Right forelimb (tissue), 1 donor: ENCODE measurements at regions not wholly inside any gene's neighbourhood (a gene's known extent, or its start where the extent isn't known, plus 50 kb on each side); places are given as distances from the start of the nearest gene placed in this dataset.

ENCODE experiments used
- DNase-seq: peaks from one replicate; pipeline ENCODE4 v3.0.0-alpha.2; 2018

DNA sequence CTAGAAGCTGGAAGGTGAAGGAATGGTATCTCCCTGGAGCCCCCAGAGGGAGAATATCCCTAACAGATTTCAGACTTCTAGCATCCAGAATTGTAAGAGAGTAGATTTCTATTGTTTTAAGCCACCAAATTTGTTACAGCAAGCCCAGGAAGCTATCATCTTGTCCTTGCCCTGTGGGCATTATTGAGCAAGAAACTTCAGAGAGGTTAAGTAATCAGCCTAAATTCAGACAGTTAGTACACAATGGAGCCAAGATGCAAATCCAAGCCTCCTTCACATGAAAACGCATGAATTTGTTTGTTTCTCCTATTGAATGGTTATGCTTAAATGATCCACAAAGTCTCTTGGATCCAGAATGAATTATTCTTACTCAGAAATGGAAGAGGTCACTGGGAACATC, 55.2 kb upstream of the TRIB2 start:
- no peak for DNase-seq

DNA sequence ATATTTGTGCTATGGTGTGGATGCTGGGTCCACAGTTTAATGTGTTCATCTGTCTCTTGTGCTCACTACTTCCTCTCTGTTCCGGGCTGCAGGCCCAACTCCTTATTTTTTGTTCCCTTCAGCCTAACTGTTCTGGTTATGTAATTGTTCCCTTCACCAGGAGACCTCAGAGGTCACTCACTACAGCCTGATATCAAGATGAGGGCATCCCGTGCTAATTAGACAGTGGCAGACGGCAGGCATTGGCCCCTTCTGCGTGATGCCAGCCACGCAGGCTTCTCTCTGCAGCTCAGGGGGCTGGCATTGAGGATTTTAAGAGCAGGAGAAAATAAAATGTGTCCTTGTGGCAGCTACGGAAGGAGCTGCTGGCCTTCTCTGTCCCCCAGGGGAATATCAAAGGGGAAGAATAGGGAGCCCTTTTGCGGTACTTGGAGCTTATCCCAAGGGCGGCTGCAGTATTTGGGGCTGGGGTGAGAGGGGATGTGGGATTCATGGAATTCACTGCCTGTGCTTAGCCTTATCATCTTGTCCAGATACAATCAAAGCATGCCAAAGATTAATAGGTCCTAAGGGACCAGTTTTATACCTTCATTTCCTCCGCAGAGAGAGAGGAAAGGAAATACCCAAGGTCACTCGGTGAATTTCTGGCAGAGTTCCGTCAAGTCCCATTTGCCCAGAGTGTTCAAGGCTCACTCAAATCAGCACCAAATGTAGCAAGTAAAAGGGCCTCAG, 53.3 kb upstream of the TRIB2 start:
- DNase-seq, result no peak

DNA sequence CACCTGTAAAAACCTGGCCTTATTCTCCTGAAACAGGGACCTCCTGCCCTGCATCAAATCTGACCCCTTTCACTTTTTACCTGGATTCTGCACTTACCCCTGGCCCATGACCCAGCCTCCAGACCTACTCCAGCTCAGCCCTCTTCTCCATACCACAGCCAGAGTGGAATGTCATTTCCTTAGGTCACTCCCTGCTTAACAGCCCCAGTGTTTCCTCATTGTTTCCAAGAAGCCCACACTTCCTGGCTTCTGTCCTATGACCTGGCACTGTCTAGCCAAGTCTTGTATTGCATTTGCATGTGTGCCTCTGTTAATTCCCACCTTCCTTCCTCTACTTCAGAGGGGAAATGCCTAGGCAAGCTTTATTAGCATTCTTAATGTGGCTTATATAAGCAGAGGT, 51.4 kb upstream of the TRIB2 start:
- no peak for DNase-seq

DNA sequence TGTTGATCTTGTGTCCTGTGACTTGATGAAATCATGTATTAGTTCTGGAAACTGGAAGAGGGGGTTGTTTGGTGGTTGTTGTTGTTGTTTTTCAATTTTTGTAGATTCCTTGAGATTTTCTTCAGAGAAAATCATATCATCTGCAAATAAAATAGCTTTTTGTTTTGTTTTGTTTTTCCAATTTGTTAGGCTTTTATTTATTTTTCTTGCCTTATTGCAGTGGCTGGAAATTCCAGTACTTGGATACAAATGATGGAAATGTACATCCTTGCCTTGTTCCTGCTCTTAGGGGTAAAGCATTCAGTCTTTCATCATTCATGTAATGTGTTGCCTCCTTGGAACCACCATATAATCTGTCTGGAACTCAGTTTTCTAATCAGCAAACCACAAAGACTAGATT, 50.3 kb upstream of the TRIB2 start:
- no peak for DNase-seq
